ENCODE measurements at regions not wholly inside any gene's neighbourhood (a gene's known extent, or its start where the extent isn't known, plus 50 kb on each side); places are given as distances from the start of the nearest gene placed in this dataset.

- H3K36me3 ChIP-seq, result no peaks in the 10 kb centered on the region
- no peaks in the 10 kb centered on the region for H3K27me3 ChIP-seq
- H3K4me3 ChIP-seq, result no peak overlapping the region
- H3K4me1 ChIP-seq (ENCODE audit: low read depth), result no peaks in the 10 kb centered on the region
- DNase-seq (ENCODE audit: low read depth in 1 of 2, low spot score in 1 of 2), result no peak
- TF ChIP-seq CTCF (IDR thresholded peaks at IDR 0.05; ENCODE audit: low read depth, low read length), result no peak
- no peak overlapping the region for H3K27ac ChIP-seq
- H3K9me3 ChIP-seq (ENCODE audit: low read depth), result no peaks in the 10 kb centered on the region
These were observed 864.9 kb upstream of the ID2 start for GRCh38 chr2:7816944-7817343.

GRCh38 chr2:7819316-7819715, 862.5 kb upstream of the ID2 start:
- TF ChIP-seq CTCF (IDR thresholded peaks at IDR 0.05; ENCODE audit: low read depth, low read length), result no peak
- Histone ChIP-seq H3K4me3 (no peak overlapping the region), H3K9me3 (ENCODE audit: low read depth) (no peaks in the 10 kb centered on the region), H3K27me3 (no peaks in the 10 kb centered on the region), H3K4me1 (ENCODE audit: low read depth) (no peaks in the 10 kb centered on the region), H3K27ac (no peak overlapping the region), H3K36me3 (no peaks in the 10 kb centered on the region)
- no peak for DNase-seq (ENCODE audit: low read depth in 1 of 2, low spot score in 1 of 2)

- H3K4me3 ChIP-seq, result no peak overlapping the region
- no peaks in the 10 kb centered on the region for H3K4me1 ChIP-seq (ENCODE audit: low read depth)
- no peak for TF ChIP-seq CTCF (IDR thresholded peaks at IDR 0.05; ENCODE audit: low read depth, low read length)
- no peak overlapping the region for H3K27ac ChIP-seq
- no peaks in the 10 kb centered on the region for H3K36me3 ChIP-seq
- H3K9me3 ChIP-seq (ENCODE audit: low read depth), result no peaks in the 10 kb centered on the region
- no peak for DNase-seq (ENCODE audit: low read depth in 1 of 2, low spot score in 1 of 2)
- H3K27me3 ChIP-seq, result no peaks in the 10 kb centered on the region
These were observed 862.0 kb upstream of the ID2 start for GRCh38 chr2:7819850-7820249.

- DNase-seq (ENCODE audit: low read depth in 1 of 2, low spot score in 1 of 2), result no peak
- no peaks in the 10 kb centered on the region for H3K27me3 ChIP-seq
- H3K9me3 ChIP-seq (ENCODE audit: low read depth), result no peaks in the 10 kb centered on the region
- H3K4me1 ChIP-seq (ENCODE audit: low read depth), result no peaks in the 10 kb centered on the region
- no peak for TF ChIP-seq CTCF (IDR thresholded peaks at IDR 0.05; ENCODE audit: low read depth, low read length)
- H3K36me3 ChIP-seq, result no peaks in the 10 kb centered on the region
- no peak overlapping the region for H3K4me3 ChIP-seq
- H3K27ac ChIP-seq, result no peak overlapping the region
These were observed 857.6 kb upstream of the ID2 start for GRCh38 chr2:7824211-7824610.

GRCh38 chr2:7825591-7826312, 856.1 kb upstream of the ID2 start:
- no peaks in the 10 kb centered on the region for H3K27me3 ChIP-seq
- H3K9me3 ChIP-seq (ENCODE audit: low read depth), result no peaks in the 10 kb centered on the region
- H3K4me3 ChIP-seq, result no peak overlapping the region
- no peaks in the 10 kb centered on the region for H3K4me1 ChIP-seq (ENCODE audit: low read depth)
- DNase-seq (ENCODE audit: low read depth in 1 of 2, low spot score in 1 of 2), result no peak
- no peak overlapping the region for H3K27ac ChIP-seq
- TF ChIP-seq CTCF (IDR thresholded peaks at IDR 0.05; ENCODE audit: low read depth, low read length), result no peak
- H3K36me3 ChIP-seq, result no peaks in the 10 kb centered on the region
